Neural progenitor cell (in vitro differentiated cells): ENCODE measurements at regions not wholly inside any gene's neighbourhood (a gene's known extent, or its start where the extent isn't known, plus 50 kb on each side); places are given as distances from the start of the nearest gene placed in this dataset.

ENCODE experiments used
- CTCF ChIP-seq: fragments of 200-600 bp; sonication (generic); IDR thresholded peaks from 2 replicates; pipeline ENCODE4 v1.5.1; 2017; ENCODE audit warnings: antibody characterized with exemption, mild to moderate bottlenecking
- EZH2 ChIP-seq: fragments of 200-600 bp; sonication (generic); IDR thresholded peaks from 2 replicates; pipeline ENCODE4 v1.6.1; 2017; ENCODE audit warnings: antibody characterized with exemption, mild to moderate bottlenecking, moderate library complexity
- EZH2phosphoT487 ChIP-seq: fragments of 200-600 bp; sonication (generic); IDR thresholded peaks from 2 replicates; pipeline ENCODE4 v1.6.1; 2017; ENCODE audit warnings: antibody characterized with exemption

- TF ChIP-seq CTCF, result no peak
- TF ChIP-seq EZH2, result no peak
- TF ChIP-seq EZH2phosphoT487, result no peak
Observed at GRCh38 chr9:89803403-89803802, 198.6 kb downstream of the GADD45G start.
